Parathyroid adenoma (tissue), 2 donors: ENCODE measurements at regions not wholly inside any gene's neighbourhood (a gene's known extent, or its start where the extent isn't known, plus 50 kb on each side); places are given as distances from the start of the nearest gene placed in this dataset.

ENCODE experiments used
- H2AFZ ChIP-seq: fragments of 300-600 bp; sonication (generic); one replicate; pipeline ENCODE4 v1.7.0; 2017; ENCODE audit warnings: antibody characterized with exemption, mild to moderate bottlenecking
- H3K27ac ChIP-seq: fragments of 300-600 bp; sonication (generic); one replicate; pipeline ENCODE4 v1.7.0; 2017
- H3K27me3 ChIP-seq: fragments of 300-600 bp; sonication (generic); one replicate; pipeline ENCODE4 v1.7.0; 2017; ENCODE audit warnings: low read length; ENCODE audit not compliant: control insufficient read depth, insufficient read depth
- H3K36me3 ChIP-seq: fragments of 300-600 bp; sonication (generic); one replicate; pipeline ENCODE4 v1.7.0; 2017; ENCODE audit warnings: low read length; ENCODE audit not compliant: control insufficient read depth, insufficient read depth
- H3K4me1 ChIP-seq: fragments of 300-600 bp; sonication (generic); one replicate; pipeline ENCODE4 v1.7.0; 2017; ENCODE audit warnings: control low read depth
- H3K4me2 ChIP-seq: fragments of 300-600 bp; sonication (generic); one replicate; pipeline ENCODE4 v1.7.0; 2017; ENCODE audit warnings: low read length
- H3K4me3 ChIP-seq: fragments of 300-600 bp; sonication (generic); one replicate; pipeline ENCODE4 v1.7.0; 2017; ENCODE audit warnings: low read depth, low read length
- H3K79me2 ChIP-seq: fragments of 300-600 bp; sonication (generic); one replicate; pipeline ENCODE4 v1.7.0; 2017; ENCODE audit warnings: control low read depth
- H3K9ac ChIP-seq: fragments of 300-600 bp; sonication (generic); one replicate; pipeline ENCODE4 v1.7.0; 2017; ENCODE audit warnings: mild to moderate bottlenecking
- H3K9me3 ChIP-seq: fragments of 300-600 bp; sonication (generic); one replicate; pipeline ENCODE4 v1.7.0; 2017; ENCODE audit warnings: low read length; ENCODE audit not compliant: control insufficient read depth
- CTCF ChIP-seq: fragments of 300-600 bp; sonication (generic); IDR thresholded peaks from one replicate; pipeline ENCODE4 v1.7.0; 2017; ENCODE audit warnings: antibody characterized with exemption, mild to moderate bottlenecking
- donor health status: primary hyperparathyroidism.

- Histone ChIP-seq H3K79me2 (no peaks in the 10 kb centered on the region), H2AFZ (no peak overlapping the region), H3K9ac (no peak overlapping the region), H3K4me1 (no peaks in the 10 kb centered on the region), H3K36me3 (no peaks in the 10 kb centered on the region), H3K9me3 (no peaks in the 10 kb centered on the region), H3K4me3 (no peak overlapping the region), H3K4me2 (no peak overlapping the region), H3K27ac (no peak overlapping the region), H3K27me3 (no peaks in the 10 kb centered on the region)
- TF ChIP-seq CTCF = no peak
These were observed 859.5 kb upstream of the CNTNAP5 start for GRCh38 chr2:123165616-123166015.

- Histone ChIP-seq H3K4me1 (no peaks in the 10 kb centered on the region), H3K4me3 (no peak overlapping the region), H3K9ac (no peak overlapping the region), H3K27ac (no peak overlapping the region), H3K79me2 (no peaks in the 10 kb centered on the region), H3K27me3 (no peaks in the 10 kb centered on the region), H3K36me3 (no peaks in the 10 kb centered on the region), H3K4me2 (no peak overlapping the region), H2AFZ (no peak overlapping the region), H3K9me3 (no peaks in the 10 kb centered on the region)
- no peak for TF ChIP-seq CTCF
These were observed 845.6 kb upstream of the CNTNAP5 start for GRCh38 chr2:123179526-123179925.

- Histone ChIP-seq H3K4me3 (no peak overlapping the region), H3K79me2 (no peaks in the 10 kb centered on the region), H3K27me3 (no peaks in the 10 kb centered on the region), H3K4me2 (no peak overlapping the region), H3K9me3 (no peaks in the 10 kb centered on the region), H3K27ac (no peak overlapping the region), H3K9ac (no peak overlapping the region), H3K4me1 (no peaks in the 10 kb centered on the region), H2AFZ (no peak overlapping the region), H3K36me3 (no peaks in the 10 kb centered on the region)
- no peak for TF ChIP-seq CTCF
These were observed 829.1 kb upstream of the CNTNAP5 start for GRCh38 chr2:123195957-123196356.

- H3K27ac ChIP-seq = no peak overlapping the region
- H3K79me2 ChIP-seq = no peaks in the 10 kb centered on the region
- no peaks in the 10 kb centered on the region for H3K9me3 ChIP-seq
- H3K9ac ChIP-seq = no peak overlapping the region
- H3K27me3 ChIP-seq = no peaks in the 10 kb centered on the region
- no peak overlapping the region for H3K4me2 ChIP-seq
- H3K4me3 ChIP-seq = no peak overlapping the region
- no peaks in the 10 kb centered on the region for H3K36me3 ChIP-seq
- no peak for TF ChIP-seq CTCF
- no peak overlapping the region for H2AFZ ChIP-seq
- H3K4me1 ChIP-seq = no peaks in the 10 kb centered on the region
These were observed 825.1 kb upstream of the CNTNAP5 start for GRCh38 chr2:123200035-123200434.

GRCh38 chr2:123207245-123207644 lies 817.8 kb upstream of the CNTNAP5 start:
- Histone ChIP-seq H3K4me1 (no peaks in the 10 kb centered on the region), H3K36me3 (no peaks in the 10 kb centered on the region), H3K9ac (no peak overlapping the region), H2AFZ (no peak overlapping the region), H3K9me3 (no peaks in the 10 kb centered on the region), H3K4me2 (no peak overlapping the region), H3K27ac (no peak overlapping the region), H3K4me3 (no peak overlapping the region), H3K27me3 (no peaks in the 10 kb centered on the region), H3K79me2 (no peaks in the 10 kb centered on the region)
- no peak for TF ChIP-seq CTCF
